Progenitor cell of endocrine pancreas (in vitro differentiated cells): ENCODE measurements at regions not wholly inside any gene's neighbourhood (a gene's known extent, or its start where the extent isn't known, plus 50 kb on each side); places are given as distances from the start of the nearest gene placed in this dataset.

Experiments
- DNase-seq: peaks from one replicate; pipeline ENCODE4 v3.0.0; 2021; ENCODE audit warnings: low spot score; ENCODE audit not compliant: unreplicated experiment
- H3K27ac Mint-ChIP-seq: 2 replicates; pipeline ENCODE4 v1.8.0; 2021; ENCODE audit warnings: mild to moderate bottlenecking, moderate library complexity, mixed read lengths
- H3K27me3 Mint-ChIP-seq: 2 replicates; pipeline ENCODE4 v1.8.0; 2021; ENCODE audit warnings: mixed read lengths
- H3K36me3 Mint-ChIP-seq: 2 replicates; pipeline ENCODE4 v1.8.0; 2022; ENCODE audit warnings: mixed read lengths; ENCODE audit not compliant: insufficient read depth
- H3K4me1 Mint-ChIP-seq: 2 replicates; pipeline ENCODE4 v1.8.0; 2021; ENCODE audit warnings: low read depth, mixed read lengths
- H3K4me3 Mint-ChIP-seq: 2 replicates; pipeline ENCODE4 v1.8.0; 2021; ENCODE audit warnings: low read depth, mild to moderate bottlenecking, moderate library complexity, mixed read lengths
- H3K9me3 Mint-ChIP-seq: 2 replicates; pipeline ENCODE4 v1.8.0; 2021; ENCODE audit warnings: low read depth, mixed read lengths
- CTCF ChIP-seq: fragments of 200-600 bp; sonication (generic); IDR thresholded peaks from one replicate; pipeline ENCODE4 v1.5.0; 2021; ENCODE audit warnings: antibody characterized with exemption, mild to moderate bottlenecking; ENCODE audit not compliant: unreplicated experiment

GRCh38 chr4:11881947-11882346, 453.3 kb upstream of the HS3ST1 start:
- H3K27ac Mint-ChIP-seq, result no peak overlapping the region
- peaks cover 3% of the 10 kb centered on the region for H3K9me3 Mint-ChIP-seq
- H3K4me3 Mint-ChIP-seq, result no peak overlapping the region
- no peaks in the 10 kb centered on the region for H3K27me3 Mint-ChIP-seq
- DNase-seq, result no peak
- no peak for TF ChIP-seq CTCF
- no peaks in the 10 kb centered on the region for H3K36me3 Mint-ChIP-seq
- no peaks in the 10 kb centered on the region for H3K4me1 Mint-ChIP-seq

GRCh38 chr4:11881364-11881763, 452.7 kb upstream of the HS3ST1 start:
- DNase-seq, result no peak
- no peaks in the 10 kb centered on the region for H3K27me3 Mint-ChIP-seq
- H3K4me1 Mint-ChIP-seq, result no peaks in the 10 kb centered on the region
- TF ChIP-seq CTCF, result no peak
- peaks cover 9% of the 10 kb centered on the region for H3K9me3 Mint-ChIP-seq
- H3K27ac Mint-ChIP-seq, result no peak overlapping the region
- no peaks in the 10 kb centered on the region for H3K36me3 Mint-ChIP-seq
- no peak overlapping the region for H3K4me3 Mint-ChIP-seq

GRCh38 chr4:11878241-11878640, 449.5 kb upstream of the HS3ST1 start:
- H3K4me3 Mint-ChIP-seq, result no peak overlapping the region
- H3K36me3 Mint-ChIP-seq, result no peaks in the 10 kb centered on the region
- TF ChIP-seq CTCF, result no peak
- H3K27me3 Mint-ChIP-seq, result no peaks in the 10 kb centered on the region
- H3K9me3 Mint-ChIP-seq, result peaks cover 15% of the 10 kb centered on the region
- DNase-seq, result no peak
- H3K27ac Mint-ChIP-seq, result no peak overlapping the region
- H3K4me1 Mint-ChIP-seq, result no peaks in the 10 kb centered on the region

GRCh38 chr4:11876104-11876503, 447.4 kb upstream of the HS3ST1 start:
- Mint-ChIP-seq H3K4me3 (no peak overlapping the region), H3K36me3 (no peaks in the 10 kb centered on the region), H3K27me3 (no peaks in the 10 kb centered on the region), H3K9me3 (peaks cover 15% of the 10 kb centered on the region), H3K27ac (no peak overlapping the region), H3K4me1 (no peaks in the 10 kb centered on the region)
- no peak for TF ChIP-seq CTCF
- DNase-seq, result no peak

- Mint-ChIP-seq H3K4me1 (no peaks in the 10 kb centered on the region), H3K27ac (no peak overlapping the region), H3K27me3 (peaks cover 3% of the 10 kb centered on the region), H3K36me3 (no peaks in the 10 kb centered on the region), H3K9me3 (no peaks in the 10 kb centered on the region), H3K4me3 (no peak overlapping the region)
- TF ChIP-seq CTCF, result no peak
- no peak for DNase-seq
Observed at GRCh38 chr4:11869191-11869870, 440.6 kb upstream of the HS3ST1 start.
